PC-9 (cell line): ENCODE measurements at regions not wholly inside any gene's neighbourhood (a gene's known extent, or its start where the extent isn't known, plus 50 kb on each side); places are given as distances from the start of the nearest gene placed in this dataset.

Experiments used
- BruUV-seq: library from RNA; stranded (reverse); fragments of 400-500 nt; replicated peaks from 2 replicates; lab custom pipeline; 2021; lab: Mats Ljungman, UMichigan
- CTCF ChIA-PET: fragments of 300-600 bp; sonication (Branson Sonifier 250); formaldehyde crosslinking; loops from one replicate; lab custom pipeline; 2022; ENCODE audit warnings: antibody characterized with exemption; lab: Charles Lee
- POLR2A ChIA-PET: fragments of 300-600 bp; sonication (Branson Sonifier 250); formaldehyde crosslinking; loops from one replicate; lab custom pipeline; 2022; ENCODE audit warnings: antibody characterized with exemption; ENCODE audit not compliant: unreplicated experiment; lab: Charles Lee
- DNase-seq, 2 experiments: peaks; one replicate each; pipeline versions ENCODE4 v3.0.0 to v3.0.0-alpha.2; 2015 to 2022; ENCODE audit warnings: mixed read lengths in 1 of 2
- H2AFZ ChIP-seq: fragments of 200-600 bp; sonication (generic); 2 replicates; pipeline ENCODE4 v1.8.1; 2017; ENCODE audit warnings: antibody characterized with exemption
- H3F3A ChIP-seq: fragments of 200-600 bp; sonication (generic); 2 replicates; pipeline ENCODE4 v1.8.1; 2017; ENCODE audit warnings: antibody characterized with exemption, mild to moderate bottlenecking, low read depth; ENCODE audit not compliant: insufficient read depth
- H3K27ac ChIP-seq: fragments of 200-600 bp; sonication (generic); 2 replicates; pipeline ENCODE4 v1.6.1; 2016; ENCODE audit warnings: mixed run types
- H3K27me3 ChIP-seq: fragments of 200-600 bp; sonication (generic); 2 replicates; pipeline ENCODE4 v1.6.1; 2016; ENCODE audit warnings: low read depth, mixed run types; ENCODE audit not compliant: insufficient read depth
- H3K36me3 ChIP-seq: fragments of 200-600 bp; sonication (generic); 2 replicates; pipeline ENCODE4 v1.6.1; 2016; ENCODE audit warnings: low read depth, mixed run types
- H3K4me1 ChIP-seq: fragments of 200-600 bp; sonication (generic); replicated peaks from 2 replicates; pipeline ENCODE4 v1.6.1; 2016; ENCODE audit warnings: mixed run types; ENCODE audit not compliant: insufficient read depth
- H3K4me2 ChIP-seq: fragments of 200-600 bp; sonication (generic); 2 replicates; pipeline ENCODE4 v1.6.1; 2017; ENCODE audit warnings: mixed run types
- H3K4me3 ChIP-seq: fragments of 200-600 bp; sonication (generic); 2 replicates; pipeline ENCODE4 v1.6.1; 2016; ENCODE audit warnings: mixed run types
- H3K79me2 ChIP-seq: fragments of 200-600 bp; sonication (generic); 2 replicates; pipeline ENCODE4 v1.6.1; 2017; ENCODE audit warnings: low read depth, mixed run types
- H3K9me2 ChIP-seq: fragments of 200-600 bp; sonication (generic); 2 replicates; pipeline ENCODE4 v1.8.1; 2017; ENCODE audit warnings: mild to moderate bottlenecking; ENCODE audit not compliant: insufficient read depth
- H3K9me3 ChIP-seq: fragments of 200-600 bp; sonication (generic); 2 replicates; pipeline ENCODE4 v1.8.1; 2016; ENCODE audit warnings: low read depth; ENCODE audit not compliant: insufficient read depth
- H4K20me1 ChIP-seq: fragments of 200-600 bp; sonication (generic); 2 replicates; pipeline ENCODE4 v1.8.1; 2017; ENCODE audit not compliant: insufficient read depth
- EZH2 ChIP-seq: fragments of 200-600 bp; sonication (generic); IDR thresholded peaks from 2 replicates; pipeline ENCODE4 v1.8.0; 2017; ENCODE audit warnings: antibody characterized with exemption, low read depth
- intact Hi-C: fragments of 100-400 bp; cut with micrococcal nuclease; formaldehyde crosslinking; loops from one replicate; pipeline ENCODE4 v1.10.0; 2022; ENCODE audit not compliant: unreplicated experiment
- TF ChIP-seq, protein P1 (sequence below): fragments of 200-600 bp; sonication (generic); conservative IDR thresholded peaks from 2 replicates; pipeline ENCODE4 v1.6.1; 2017; ENCODE audit warnings: mixed run types, antibody characterized with exemption, mild to moderate bottlenecking, moderate library complexity

- ChIA-PET POLR2A (no interaction called here), CTCF (no interaction called here)
- no TSS peak for BruUV-seq
- Histone ChIP-seq H4K20me1 (no peaks in the 10 kb centered on the region), H3K4me3 (no peak overlapping the region), H3K9me2 (no peaks in the 10 kb centered on the region), H3K9me3 (no peaks in the 10 kb centered on the region), H2AFZ (no peak overlapping the region), H3K4me1 (no peaks in the 10 kb centered on the region), H3K27me3 (no peaks in the 10 kb centered on the region), H3K4me2 (no peak overlapping the region), H3K27ac (no peak overlapping the region), H3K79me2 (no peaks in the 10 kb centered on the region), H3K36me3 (no peaks in the 10 kb centered on the region), H3F3A (no peaks in the 10 kb centered on the region)
- intact Hi-C loops, result no loop called here
- TF ChIP-seq EZH2, result no peak
- TF ChIP-seq, protein P1, sequence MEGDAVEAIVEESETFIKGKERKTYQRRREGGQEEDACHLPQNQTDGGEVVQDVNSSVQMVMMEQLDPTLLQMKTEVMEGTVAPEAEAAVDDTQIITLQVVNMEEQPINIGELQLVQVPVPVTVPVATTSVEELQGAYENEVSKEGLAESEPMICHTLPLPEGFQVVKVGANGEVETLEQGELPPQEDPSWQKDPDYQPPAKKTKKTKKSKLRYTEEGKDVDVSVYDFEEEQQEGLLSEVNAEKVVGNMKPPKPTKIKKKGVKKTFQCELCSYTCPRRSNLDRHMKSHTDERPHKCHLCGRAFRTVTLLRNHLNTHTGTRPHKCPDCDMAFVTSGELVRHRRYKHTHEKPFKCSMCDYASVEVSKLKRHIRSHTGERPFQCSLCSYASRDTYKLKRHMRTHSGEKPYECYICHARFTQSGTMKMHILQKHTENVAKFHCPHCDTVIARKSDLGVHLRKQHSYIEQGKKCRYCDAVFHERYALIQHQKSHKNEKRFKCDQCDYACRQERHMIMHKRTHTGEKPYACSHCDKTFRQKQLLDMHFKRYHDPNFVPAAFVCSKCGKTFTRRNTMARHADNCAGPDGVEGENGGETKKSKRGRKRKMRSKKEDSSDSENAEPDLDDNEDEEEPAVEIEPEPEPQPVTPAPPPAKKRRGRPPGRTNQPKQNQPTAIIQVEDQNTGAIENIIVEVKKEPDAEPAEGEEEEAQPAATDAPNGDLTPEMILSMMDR, result no peak
- DNase-seq, result no peak
Measured at GRCh38 chr2:166653185-166653813, 159.2 kb upstream of the SCN7A start.

GRCh38 chr2:166651991-166652390 lies 157.9 kb upstream of the SCN7A start:
- intact Hi-C loops, result no loop called here
- no peak for TF ChIP-seq EZH2
- TF ChIP-seq, protein P1, result no peak
- CTCF ChIA-PET, result no interaction called here
- POLR2A ChIA-PET, result no interaction called here
- no peak overlapping the region for H3K27ac ChIP-seq
- H3K9me3 ChIP-seq, result no peaks in the 10 kb centered on the region
- H4K20me1 ChIP-seq, result no peaks in the 10 kb centered on the region
- no peak overlapping the region for H3K4me2 ChIP-seq
- no peaks in the 10 kb centered on the region for H3K4me1 ChIP-seq
- no peaks in the 10 kb centered on the region for H3K9me2 ChIP-seq
- no peak overlapping the region for H3K4me3 ChIP-seq
- no TSS peak for BruUV-seq
- H2AFZ ChIP-seq, result no peak overlapping the region
- H3K36me3 ChIP-seq, result no peaks in the 10 kb centered on the region
- no peaks in the 10 kb centered on the region for H3K79me2 ChIP-seq
- H3F3A ChIP-seq, result no peaks in the 10 kb centered on the region
- DNase-seq, result no peak
- no peaks in the 10 kb centered on the region for H3K27me3 ChIP-seq

- Histone ChIP-seq H3K4me1 (no peaks in the 10 kb centered on the region), H3F3A (no peaks in the 10 kb centered on the region), H3K27me3 (no peaks in the 10 kb centered on the region), H3K9me2 (no peaks in the 10 kb centered on the region), H4K20me1 (no peaks in the 10 kb centered on the region), H3K4me3 (no peak overlapping the region), H2AFZ (no peak overlapping the region), H3K27ac (no peak overlapping the region), H3K4me2 (no peak overlapping the region), H3K36me3 (no peaks in the 10 kb centered on the region), H3K79me2 (no peaks in the 10 kb centered on the region), H3K9me3 (no peaks in the 10 kb centered on the region)
- no peak for DNase-seq
- CTCF ChIA-PET, result no interaction called here
- BruUV-seq, result no TSS peak
- intact Hi-C loops, result no loop called here
- POLR2A ChIA-PET, result no interaction called here
- TF ChIP-seq EZH2, result no peak
- TF ChIP-seq, protein P1, result no peak
Measured at GRCh38 chr2:166651080-166651675, 157.1 kb upstream of the SCN7A start.
